Activated naive CD4-positive, alpha-beta T cell treated with anti-CD3 and anti-CD28 coated beads for 36 hours (primary cell): ENCODE measurements at regions not wholly inside any gene's neighbourhood (a gene's known extent, or its start where the extent isn't known, plus 50 kb on each side); places are given as distances from the start of the nearest gene placed in this dataset.

Source experiments
- CTCF ChIA-PET: fragments of 350-600 bp; sonication (Branson Sonifier 250); formaldehyde crosslinking; loops from one replicate; lab custom pipeline; 2021; ENCODE audit warnings: antibody characterized with exemption; lab: Charles Lee
- DNase-seq: peaks from one replicate; pipeline ENCODE4 v3.0.0-alpha.2; 2020
- H3K27ac Mint-ChIP-seq: one replicate; pipeline ENCODE4 v1.8.0; 2021; ENCODE audit warnings: mild to moderate bottlenecking, mixed read lengths
- H3K27me3 Mint-ChIP-seq: one replicate; pipeline ENCODE4 v1.8.0; 2021; ENCODE audit warnings: low read depth, mixed read lengths
- H3K36me3 Mint-ChIP-seq: one replicate; pipeline ENCODE4 v1.8.0; 2021; ENCODE audit warnings: low read depth, mixed read lengths
- H3K4me1 Mint-ChIP-seq: one replicate; pipeline ENCODE4 v1.8.0; 2021; ENCODE audit warnings: low read depth, mixed read lengths
- H3K4me3 Mint-ChIP-seq: one replicate; pipeline ENCODE4 v1.8.0; 2021; ENCODE audit warnings: mild to moderate bottlenecking, moderate library complexity, mixed read lengths
- H3K9me3 Mint-ChIP-seq: one replicate; pipeline ENCODE4 v1.8.0; 2021; ENCODE audit warnings: mixed read lengths
- intact Hi-C: fragments of 100-400 bp; cut with micrococcal nuclease; formaldehyde crosslinking; loops from one replicate; pipeline ENCODE4 v1.15.1; 2023

DNA sequence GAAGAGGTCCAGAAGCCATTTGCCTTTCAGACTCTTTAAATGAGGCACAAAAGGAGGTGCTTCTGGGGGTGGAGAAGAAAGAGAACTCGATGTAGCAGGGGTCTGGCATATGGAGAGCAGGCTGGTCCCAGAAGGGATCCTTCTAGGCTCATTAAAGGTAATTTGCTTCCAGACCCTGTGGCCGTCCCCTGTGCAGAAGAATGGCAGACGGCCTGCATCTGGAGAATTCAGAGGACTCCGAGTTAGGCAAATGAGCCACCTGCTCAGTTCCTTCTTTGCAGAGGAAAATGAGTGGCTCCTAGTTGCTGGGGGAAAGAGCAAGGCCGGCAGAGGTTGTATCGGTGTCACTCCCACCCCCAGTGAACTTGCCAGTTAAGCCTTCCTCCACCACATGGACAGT is 73.8 kb upstream of the FAM180A start:
- Mint-ChIP-seq H3K36me3 (no peaks in the 10 kb centered on the region), H3K4me1 (no peaks in the 10 kb centered on the region), H3K27me3 (no peaks in the 10 kb centered on the region), H3K27ac (no peak overlapping the region), H3K4me3 (no peak overlapping the region), H3K9me3 (no peaks in the 10 kb centered on the region)
- no peak for DNase-seq
- intact Hi-C loops, result no loop called here
- CTCF ChIA-PET, result interaction anchor here (0.6 kb wide), 1 partner anchor 188 kb away, joined by 3 read pairs; no protein-coding TSS in a partner anchor

DNA sequence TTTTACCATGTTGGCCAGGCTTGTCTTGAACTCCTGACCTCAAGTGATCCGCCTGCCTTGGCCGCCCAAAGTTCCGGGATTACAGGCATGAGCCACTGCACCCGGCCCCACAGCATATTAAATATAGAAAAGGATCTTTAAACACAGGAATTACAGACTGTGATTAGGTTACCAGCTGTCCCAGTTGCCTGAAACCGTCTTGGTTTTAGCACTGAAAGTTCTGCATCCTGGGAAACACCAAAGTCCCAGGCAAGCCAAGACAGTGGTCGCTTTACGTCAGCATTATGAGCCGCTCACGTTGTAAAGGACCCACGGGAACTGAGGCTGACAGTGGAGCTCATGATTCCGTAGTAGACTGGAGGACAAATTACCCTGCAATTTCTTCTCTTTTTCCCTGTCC is 69.0 kb upstream of the FAM180A start:
- H3K4me3 Mint-ChIP-seq, result no peak overlapping the region
- H3K36me3 Mint-ChIP-seq, result no peaks in the 10 kb centered on the region
- DNase-seq, result no peak
- intact Hi-C loops, result no loop called here
- H3K27ac Mint-ChIP-seq, result no peak overlapping the region
- no peaks in the 10 kb centered on the region for H3K27me3 Mint-ChIP-seq
- no peaks in the 10 kb centered on the region for H3K4me1 Mint-ChIP-seq
- CTCF ChIA-PET, result no interaction called here
- H3K9me3 Mint-ChIP-seq, result no peaks in the 10 kb centered on the region

DNA sequence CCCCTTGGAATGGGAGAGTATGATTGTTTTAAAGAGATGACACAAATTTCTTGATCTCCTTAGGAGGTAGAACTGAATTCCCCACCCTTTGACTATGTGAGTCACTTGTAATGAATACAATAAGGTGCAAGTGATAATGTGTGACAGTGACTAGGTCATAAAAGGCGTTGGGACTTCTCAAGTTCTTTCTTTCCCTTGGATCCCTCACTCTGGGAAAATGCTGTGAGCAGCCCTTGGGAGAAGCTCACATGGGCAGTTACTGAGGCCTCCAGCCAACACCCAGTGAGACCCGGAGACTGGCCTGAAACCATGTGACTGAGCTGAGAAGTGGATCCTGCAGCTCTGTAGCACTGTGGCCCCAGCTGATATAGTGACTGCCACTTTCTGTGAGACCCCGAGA is 66.4 kb upstream of the FAM180A start:
- no peak for DNase-seq
- H3K9me3 Mint-ChIP-seq, result no peaks in the 10 kb centered on the region
- no peak overlapping the region for H3K27ac Mint-ChIP-seq
- no peaks in the 10 kb centered on the region for H3K27me3 Mint-ChIP-seq
- intact Hi-C loops, result no loop called here
- CTCF ChIA-PET, result interaction anchor here (1.3 kb wide), 1 partner anchor 152 kb away, joined by 3 read pairs; the partner anchor contains the start of gene STMP1
- H3K36me3 Mint-ChIP-seq, result no peaks in the 10 kb centered on the region
- H3K4me1 Mint-ChIP-seq, result no peaks in the 10 kb centered on the region
- no peak overlapping the region for H3K4me3 Mint-ChIP-seq

DNA sequence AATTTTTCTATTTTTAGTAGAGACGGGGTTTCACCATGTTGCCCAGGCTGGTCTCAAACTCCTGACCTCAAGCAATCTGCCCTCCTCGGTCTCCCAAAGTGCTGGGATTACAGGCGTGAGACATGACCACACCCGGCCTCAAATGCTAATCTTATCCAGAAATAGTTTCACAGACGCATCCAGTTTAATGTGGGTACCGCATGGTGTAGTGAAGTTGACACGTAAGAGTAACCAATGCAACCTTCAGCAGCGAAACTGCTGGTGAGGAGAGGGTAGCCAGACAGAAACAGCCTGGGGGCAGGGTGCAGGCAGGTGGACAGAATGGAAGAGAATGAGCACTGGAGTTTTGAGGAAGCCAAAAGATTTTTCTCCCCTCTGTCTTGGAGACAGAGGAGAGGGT is 63.5 kb upstream of the FAM180A start:
- CTCF ChIA-PET, result no interaction called here
- H3K36me3 Mint-ChIP-seq, result no peaks in the 10 kb centered on the region
- H3K4me1 Mint-ChIP-seq, result no peaks in the 10 kb centered on the region
- no peak overlapping the region for H3K27ac Mint-ChIP-seq
- no peak overlapping the region for H3K4me3 Mint-ChIP-seq
- no peak for DNase-seq
- no peaks in the 10 kb centered on the region for H3K9me3 Mint-ChIP-seq
- H3K27me3 Mint-ChIP-seq, result no peaks in the 10 kb centered on the region
- intact Hi-C loops, result no loop called here

DNA sequence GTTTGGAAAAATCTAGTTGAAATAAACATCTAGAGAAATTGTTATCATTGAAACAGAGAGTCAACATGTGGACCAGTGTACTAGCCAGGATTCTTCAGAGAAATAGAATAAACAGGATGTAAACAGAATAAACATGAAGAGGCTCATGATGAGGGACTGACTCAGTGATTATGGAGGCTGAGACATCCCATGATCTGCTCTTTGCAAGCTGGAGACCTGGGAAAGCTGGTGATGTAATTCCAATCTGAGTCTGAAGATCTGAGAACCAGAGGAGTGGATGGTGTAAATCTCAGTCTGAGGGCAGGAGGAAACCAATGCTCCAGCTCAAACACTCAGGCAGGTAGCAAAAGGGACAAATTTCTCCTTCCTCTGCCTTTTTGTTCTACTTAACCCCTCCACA is 62.9 kb upstream of the FAM180A start:
- H3K4me1 Mint-ChIP-seq, result no peaks in the 10 kb centered on the region
- no peaks in the 10 kb centered on the region for H3K27me3 Mint-ChIP-seq
- no peaks in the 10 kb centered on the region for H3K9me3 Mint-ChIP-seq
- intact Hi-C loops, result no loop called here
- no peak overlapping the region for H3K27ac Mint-ChIP-seq
- no peak for DNase-seq
- no peak overlapping the region for H3K4me3 Mint-ChIP-seq
- no peaks in the 10 kb centered on the region for H3K36me3 Mint-ChIP-seq
- CTCF ChIA-PET, result interaction anchor here (0.6 kb wide), 1 partner anchor 212 kb away, joined by 3 read pairs; no protein-coding TSS in a partner anchor

DNA sequence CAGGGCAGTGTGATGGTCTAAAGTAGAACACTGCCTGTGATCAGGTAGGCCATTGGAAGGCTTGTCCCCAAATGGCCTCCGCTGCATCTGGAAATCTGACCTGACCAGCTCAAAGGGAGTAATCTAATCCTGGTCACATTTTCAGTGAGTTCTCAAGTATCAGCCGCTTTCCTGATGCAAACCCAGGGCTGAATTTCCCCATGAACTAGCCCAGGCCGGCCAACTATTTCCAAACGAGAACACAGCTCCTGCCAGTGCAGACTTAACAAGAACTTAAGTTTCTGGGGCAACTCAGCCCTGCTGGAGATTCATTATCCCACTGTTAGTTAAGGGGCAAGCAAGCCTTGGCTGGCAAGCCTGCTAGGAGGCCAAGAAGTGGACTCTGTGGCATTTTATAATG is 59.6 kb upstream of the FAM180A start:
- Mint-ChIP-seq H3K27ac (no peak overlapping the region), H3K4me1 (no peaks in the 10 kb centered on the region), H3K36me3 (no peaks in the 10 kb centered on the region), H3K27me3 (no peaks in the 10 kb centered on the region), H3K9me3 (no peaks in the 10 kb centered on the region), H3K4me3 (no peak overlapping the region)
- CTCF ChIA-PET, result no interaction called here
- DNase-seq, result no peak
- intact Hi-C loops, result loop anchor here (10.0 kb wide), 1 partner anchor 317 kb away; no protein-coding TSS in a partner anchor

DNA sequence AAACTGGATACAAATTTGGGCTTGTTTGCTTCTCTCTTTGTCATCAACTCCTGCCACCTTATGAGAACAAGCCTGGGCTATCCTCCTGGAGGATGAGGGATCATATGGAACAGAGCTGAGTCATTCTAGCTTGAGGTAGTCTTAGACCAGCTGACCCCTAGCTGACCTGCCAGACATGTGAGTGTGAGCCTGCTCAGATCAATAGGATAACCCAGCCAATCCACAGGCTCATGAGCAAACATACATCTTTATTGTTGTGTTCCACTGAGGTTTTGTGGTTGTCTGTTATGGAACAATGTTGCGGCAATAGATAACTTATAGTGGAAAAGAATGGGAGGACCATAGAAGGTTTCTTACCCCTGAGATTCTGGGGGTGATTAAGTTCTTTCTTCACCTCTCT is 54.5 kb upstream of the FAM180A start:
- DNase-seq, result no peak
- H3K27me3 Mint-ChIP-seq, result peaks cover 10% of the 10 kb centered on the region
- no peak overlapping the region for H3K4me3 Mint-ChIP-seq
- intact Hi-C loops, result loop anchor here (5.0 to 10.0 kb wide), 2 partner anchors 322 to 884 kb away; no protein-coding TSS in a partner anchor
- CTCF ChIA-PET, result interaction anchor here (0.5 to 1.6 kb wide), 2 partner anchors 207 to 340 kb away, joined by 5 to 7 read pairs; no protein-coding TSS in a partner anchor
- no peaks in the 10 kb centered on the region for H3K9me3 Mint-ChIP-seq
- H3K27ac Mint-ChIP-seq, result no peak overlapping the region
- H3K4me1 Mint-ChIP-seq, result peaks cover 2% of the 10 kb centered on the region
- H3K36me3 Mint-ChIP-seq, result no peaks in the 10 kb centered on the region

DNA sequence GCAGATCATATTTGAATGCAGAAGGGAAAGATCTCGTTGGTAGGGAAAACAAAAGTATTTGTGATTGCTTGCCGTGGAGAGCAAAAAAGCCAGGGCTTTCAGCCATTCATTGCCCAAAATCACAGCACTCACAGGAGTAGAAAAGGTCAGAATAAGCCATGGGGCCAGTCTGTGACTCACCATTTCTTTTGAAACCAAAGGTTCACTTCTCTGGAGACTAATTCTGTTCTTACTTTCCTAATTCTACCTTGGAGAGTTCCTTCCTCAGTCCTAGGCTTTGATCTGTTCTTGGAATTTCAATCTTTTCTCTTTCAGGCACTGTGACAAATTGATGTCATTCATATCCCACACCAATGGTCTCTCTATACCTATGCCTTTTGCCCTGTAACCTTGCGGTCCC is 54.1 kb upstream of the FAM180A start:
- no peaks in the 10 kb centered on the region for H3K36me3 Mint-ChIP-seq
- no peak overlapping the region for H3K27ac Mint-ChIP-seq
- intact Hi-C loops, result loop anchor here (5.0 to 10.0 kb wide), 2 partner anchors 322 to 885 kb away; no protein-coding TSS in a partner anchor
- CTCF ChIA-PET, result interaction anchor here (1.6 kb wide), 1 partner anchor 207 kb away, joined by 7 read pairs; no protein-coding TSS in a partner anchor
- peaks cover 2% of the 10 kb centered on the region for H3K4me1 Mint-ChIP-seq
- H3K9me3 Mint-ChIP-seq, result no peaks in the 10 kb centered on the region
- DNase-seq, result no peak
- no peak overlapping the region for H3K4me3 Mint-ChIP-seq
- peaks cover 10% of the 10 kb centered on the region for H3K27me3 Mint-ChIP-seq

DNA sequence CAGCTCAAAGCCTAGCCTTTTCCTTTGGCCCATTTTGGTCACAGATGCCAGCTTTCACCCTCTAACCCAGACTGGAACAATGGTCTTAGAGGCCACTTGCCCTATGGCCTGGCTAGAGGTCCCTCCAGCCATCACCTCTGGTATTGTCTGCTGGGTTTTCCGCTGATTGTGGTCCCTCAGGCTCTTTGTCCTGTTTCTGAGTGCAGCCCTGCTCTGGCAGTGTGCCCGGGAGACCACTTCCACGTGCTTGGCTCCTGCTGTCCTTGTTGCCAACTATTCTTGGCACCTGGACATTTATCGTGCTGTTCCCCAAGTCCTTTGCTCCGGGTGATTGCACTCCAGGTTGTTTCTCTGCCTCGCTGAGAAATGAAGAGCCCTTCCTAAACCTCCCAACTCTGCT is 53.3 kb upstream of the FAM180A start:
- intact Hi-C loops, result loop anchor here (1.0 to 10.0 kb wide), 5 partner anchors 207 to 1652 kb away; no protein-coding TSS in a partner anchor
- no peak for DNase-seq
- no peaks in the 10 kb centered on the region for H3K9me3 Mint-ChIP-seq
- H3K27me3 Mint-ChIP-seq, result peaks cover 10% of the 10 kb centered on the region
- no peaks in the 10 kb centered on the region for H3K36me3 Mint-ChIP-seq
- CTCF ChIA-PET, result interaction anchor here (0.5 to 2.7 kb wide), 8 partner anchors 55 to 601 kb away, joined by 3 to 40 read pairs (median 6); no protein-coding TSS in a partner anchor
- H3K4me3 Mint-ChIP-seq, result no peak overlapping the region
- H3K4me1 Mint-ChIP-seq, result peaks cover 2% of the 10 kb centered on the region
- H3K27ac Mint-ChIP-seq, result no peak overlapping the region

DNA sequence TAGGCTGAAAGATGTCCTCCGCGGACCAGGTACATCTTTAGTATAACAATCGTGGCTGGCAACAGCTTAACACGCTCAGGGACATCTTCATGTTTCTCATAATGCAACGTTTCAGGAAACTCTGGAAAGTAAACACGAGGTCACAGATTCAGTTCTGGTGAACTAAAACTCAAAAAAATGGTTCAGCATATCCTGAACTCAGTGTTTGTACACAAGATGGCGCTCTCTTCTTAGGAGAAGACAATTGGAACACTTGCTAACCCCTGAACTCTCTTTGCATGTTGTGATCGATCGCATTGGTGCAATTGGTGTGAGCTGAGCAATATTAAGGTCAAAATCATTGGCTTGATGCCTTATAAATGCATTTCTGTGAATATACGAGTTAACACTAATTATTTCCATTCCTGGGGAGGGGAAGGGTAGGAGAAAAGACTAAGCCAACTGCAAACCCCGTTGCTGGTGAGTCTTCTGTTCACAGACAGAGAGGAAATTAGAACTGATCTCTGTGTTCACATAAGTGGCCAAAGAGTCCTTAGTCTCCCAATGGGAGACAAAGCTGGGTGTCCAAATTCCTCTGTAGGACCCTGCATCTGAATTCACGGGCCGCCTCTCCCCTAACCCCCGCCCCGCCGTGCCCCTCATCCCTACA is 52.6 kb upstream of the FAM180A start:
- Mint-ChIP-seq H3K27me3 (peaks cover 10% of the 10 kb centered on the region), H3K36me3 (no peaks in the 10 kb centered on the region), H3K4me1 (peaks cover 2% of the 10 kb centered on the region), H3K9me3 (no peaks in the 10 kb centered on the region), H3K27ac (no peak overlapping the region), H3K4me3 (no peak overlapping the region)
- peak; percentile 37 for DNase-seq
- intact Hi-C loops, result loop anchor here (1.0 to 10.0 kb wide), 5 partner anchors 208 to 1653 kb away; no protein-coding TSS in a partner anchor
- CTCF ChIA-PET, result interaction anchor here (0.5 to 2.7 kb wide), 16 partner anchors 56 to 602 kb away, joined by 3 to 40 read pairs (median 3); no protein-coding TSS in a partner anchor

DNA sequence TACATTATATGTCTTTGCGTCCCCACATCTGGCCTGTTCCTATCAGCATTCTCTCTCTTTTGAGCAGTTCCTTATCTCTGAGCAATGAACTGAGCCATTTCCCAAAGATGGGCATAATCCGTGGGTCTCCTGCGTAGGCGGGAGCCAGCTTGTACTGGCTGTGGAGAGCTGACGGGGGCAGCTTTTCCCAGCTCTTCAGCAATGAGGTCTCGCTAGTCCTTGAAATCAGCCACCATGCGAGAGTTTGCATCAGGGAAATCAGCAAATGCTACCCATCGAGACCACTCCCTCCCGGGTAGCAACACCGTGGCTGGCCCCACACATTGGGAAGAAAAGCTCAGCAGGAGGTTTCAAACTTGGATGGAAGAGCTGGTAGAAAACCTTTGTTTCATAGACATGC is 51.9 kb upstream of the FAM180A start:
- H3K27me3 Mint-ChIP-seq, result peaks cover 10% of the 10 kb centered on the region
- no peak overlapping the region for H3K27ac Mint-ChIP-seq
- CTCF ChIA-PET, result interaction anchor here (0.5 to 2.7 kb wide), 14 partner anchors 56 to 602 kb away, joined by 3 to 40 read pairs (median 3); no protein-coding TSS in a partner anchor
- no peak for DNase-seq
- peaks cover 2% of the 10 kb centered on the region for H3K4me1 Mint-ChIP-seq
- no peaks in the 10 kb centered on the region for H3K9me3 Mint-ChIP-seq
- H3K4me3 Mint-ChIP-seq, result no peak overlapping the region
- intact Hi-C loops, result loop anchor here (5.0 to 10.0 kb wide), 2 partner anchors 324 to 887 kb away; no protein-coding TSS in a partner anchor
- no peaks in the 10 kb centered on the region for H3K36me3 Mint-ChIP-seq

DNA sequence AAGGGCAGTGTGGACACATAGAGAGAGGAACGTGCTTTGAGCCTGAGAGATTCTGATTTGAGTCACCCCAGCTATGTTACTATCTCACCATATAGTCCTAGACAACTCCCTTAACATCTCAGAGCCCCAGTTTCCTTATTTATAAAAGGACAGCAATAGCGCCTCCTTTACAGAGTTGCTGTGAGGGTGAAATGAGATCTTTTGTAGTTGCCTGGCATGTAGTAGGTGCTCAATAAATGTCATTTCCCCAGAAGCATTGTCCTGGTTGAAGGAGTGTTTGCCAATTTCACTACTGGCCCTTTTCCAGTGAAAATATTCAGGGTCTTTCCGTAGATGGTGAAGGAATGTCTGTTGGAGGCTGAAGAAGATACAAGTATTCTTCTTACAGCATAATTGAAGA is 51.3 kb upstream of the FAM180A start:
- H3K4me3 Mint-ChIP-seq, result no peak overlapping the region
- no peak for DNase-seq
- intact Hi-C loops, result loop anchor here (5.0 to 10.0 kb wide), 3 partner anchors 288 to 887 kb away; partner anchors contain the start of gene CNOT4
- no peak overlapping the region for H3K27ac Mint-ChIP-seq
- H3K36me3 Mint-ChIP-seq, result no peaks in the 10 kb centered on the region
- H3K27me3 Mint-ChIP-seq, result peaks cover 10% of the 10 kb centered on the region
- peaks cover 2% of the 10 kb centered on the region for H3K4me1 Mint-ChIP-seq
- no peaks in the 10 kb centered on the region for H3K9me3 Mint-ChIP-seq
- CTCF ChIA-PET, result interaction anchor here (0.6 to 2.7 kb wide), 3 partner anchors 89 to 465 kb away, joined by 3 to 40 read pairs (median 3); no protein-coding TSS in a partner anchor
